ENCODE measurements at regions not wholly inside any gene's neighbourhood (a gene's known extent, or its start where the extent isn't known, plus 50 kb on each side); places are given as distances from the start of the nearest gene placed in this dataset.

DNA sequence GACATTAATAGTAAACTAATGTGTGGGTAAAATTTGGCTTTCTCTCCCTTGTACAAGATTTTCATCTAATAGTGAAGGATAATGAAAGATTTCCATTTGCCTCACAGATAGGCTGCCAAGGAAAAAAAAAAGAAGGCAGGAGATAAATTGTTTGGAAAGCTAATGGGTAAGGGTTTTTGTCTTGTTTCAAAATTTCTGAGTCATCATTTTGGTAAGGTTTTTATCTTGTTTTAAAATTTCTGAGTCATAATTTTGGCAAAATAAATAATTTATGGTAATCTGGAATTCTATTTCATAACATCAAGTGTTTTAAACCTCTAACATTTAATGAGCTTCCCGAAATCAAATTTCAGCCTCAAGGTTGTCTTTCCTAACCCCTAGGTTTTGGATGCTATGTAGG lies 1035.7 kb upstream of the FBXO33 start:
- Histone ChIP-seq H3K27me3 (replicated peaks; ENCODE audit: control insufficient read depth, insufficient read depth, low read length) (no peaks in the 10 kb centered on the region), H3K4me3 (replicated peaks; ENCODE audit: low read depth, low read length) (no peak overlapping the region), H3K36me3 (ENCODE audit: control insufficient read depth, insufficient read depth, low read length) (no peaks in the 10 kb centered on the region)
- TF ChIP-seq, protein P1, sequence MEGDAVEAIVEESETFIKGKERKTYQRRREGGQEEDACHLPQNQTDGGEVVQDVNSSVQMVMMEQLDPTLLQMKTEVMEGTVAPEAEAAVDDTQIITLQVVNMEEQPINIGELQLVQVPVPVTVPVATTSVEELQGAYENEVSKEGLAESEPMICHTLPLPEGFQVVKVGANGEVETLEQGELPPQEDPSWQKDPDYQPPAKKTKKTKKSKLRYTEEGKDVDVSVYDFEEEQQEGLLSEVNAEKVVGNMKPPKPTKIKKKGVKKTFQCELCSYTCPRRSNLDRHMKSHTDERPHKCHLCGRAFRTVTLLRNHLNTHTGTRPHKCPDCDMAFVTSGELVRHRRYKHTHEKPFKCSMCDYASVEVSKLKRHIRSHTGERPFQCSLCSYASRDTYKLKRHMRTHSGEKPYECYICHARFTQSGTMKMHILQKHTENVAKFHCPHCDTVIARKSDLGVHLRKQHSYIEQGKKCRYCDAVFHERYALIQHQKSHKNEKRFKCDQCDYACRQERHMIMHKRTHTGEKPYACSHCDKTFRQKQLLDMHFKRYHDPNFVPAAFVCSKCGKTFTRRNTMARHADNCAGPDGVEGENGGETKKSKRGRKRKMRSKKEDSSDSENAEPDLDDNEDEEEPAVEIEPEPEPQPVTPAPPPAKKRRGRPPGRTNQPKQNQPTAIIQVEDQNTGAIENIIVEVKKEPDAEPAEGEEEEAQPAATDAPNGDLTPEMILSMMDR (IDR thresholded peaks at IDR 0.05; ENCODE audit: insufficient read depth, low read length, poor library complexity, severe bottlenecking), result no peak
- DNase-seq (ENCODE audit: extremely low read depth, insufficient read length), result no peak

DNA sequence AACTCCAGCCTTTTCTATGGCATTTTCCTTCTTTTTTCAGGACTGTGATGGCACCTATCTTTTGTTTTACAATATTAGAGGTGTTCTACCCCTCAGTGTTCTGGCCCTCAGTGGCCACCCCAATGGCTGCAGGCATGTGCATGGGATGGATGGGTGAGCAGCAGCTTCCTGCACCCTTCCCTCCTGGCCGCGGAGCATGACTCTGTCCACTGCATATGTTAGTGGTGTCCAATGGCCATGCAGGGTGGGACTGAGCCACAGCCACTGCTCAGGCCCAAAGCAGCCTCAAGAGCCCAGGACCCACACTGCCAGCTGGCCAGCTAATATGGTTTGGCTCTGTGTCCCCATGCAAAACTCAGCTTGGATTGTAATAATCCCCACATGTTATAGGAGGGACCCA lies 1032.3 kb upstream of the FBXO33 start:
- no peak for DNase-seq (ENCODE audit: extremely low read depth, insufficient read length)
- Histone ChIP-seq H3K36me3 (ENCODE audit: control insufficient read depth, insufficient read depth, low read length) (no peaks in the 10 kb centered on the region), H3K4me3 (replicated peaks; ENCODE audit: low read depth, low read length) (no peak overlapping the region), H3K27me3 (replicated peaks; ENCODE audit: control insufficient read depth, insufficient read depth, low read length) (no peaks in the 10 kb centered on the region)
- TF ChIP-seq, protein P1 (IDR thresholded peaks at IDR 0.05; ENCODE audit: insufficient read depth, low read length, poor library complexity, severe bottlenecking), result no peak

DNA sequence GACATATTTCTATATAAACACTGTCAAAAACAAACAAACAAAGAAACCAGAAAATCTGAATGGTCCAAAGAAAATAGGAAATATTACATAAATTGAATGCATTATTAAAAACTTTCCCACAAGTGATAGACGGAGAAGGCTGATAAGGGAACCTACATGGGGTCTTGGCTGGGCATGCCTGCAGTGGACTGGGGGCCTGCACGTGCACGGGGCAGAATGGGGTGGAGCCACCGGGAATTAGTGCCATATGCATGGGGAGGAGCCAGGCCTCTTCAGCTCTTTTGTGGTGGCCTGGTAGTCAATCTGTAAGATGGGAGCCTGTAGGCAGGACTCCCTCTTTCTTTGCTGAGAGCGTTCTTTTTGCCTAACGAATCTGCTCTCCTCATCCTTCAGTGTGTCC lies 1031.7 kb upstream of the FBXO33 start:
- Histone ChIP-seq H3K4me3 (replicated peaks; ENCODE audit: low read depth, low read length) (no peak overlapping the region), H3K36me3 (ENCODE audit: control insufficient read depth, insufficient read depth, low read length) (no peaks in the 10 kb centered on the region), H3K27me3 (replicated peaks; ENCODE audit: control insufficient read depth, insufficient read depth, low read length) (no peaks in the 10 kb centered on the region)
- no peak for DNase-seq (ENCODE audit: extremely low read depth, insufficient read length)
- TF ChIP-seq, protein P1 (IDR thresholded peaks at IDR 0.05; ENCODE audit: insufficient read depth, low read length, poor library complexity, severe bottlenecking), result no peak

DNA sequence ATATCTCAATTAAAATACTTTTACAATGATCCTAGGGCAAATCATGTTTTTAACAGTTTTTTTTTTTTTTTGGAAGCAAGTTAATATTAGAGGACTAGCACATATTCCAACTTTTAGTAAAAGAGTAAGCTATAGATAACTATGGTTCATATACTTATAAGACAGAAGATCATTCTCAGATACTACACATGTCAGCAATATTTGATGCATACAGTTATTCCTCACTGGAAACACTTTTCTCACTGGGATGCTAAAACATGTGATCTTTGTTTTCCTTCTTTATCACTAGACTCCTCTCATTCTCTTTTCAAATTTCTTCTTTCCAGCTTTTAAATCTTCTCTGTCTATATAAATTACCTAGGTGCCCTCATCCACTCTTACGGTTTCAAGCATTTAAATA lies 1020.4 kb upstream of the FBXO33 start:
- Histone ChIP-seq H3K27me3 (replicated peaks; ENCODE audit: control insufficient read depth, insufficient read depth, low read length) (no peaks in the 10 kb centered on the region), H3K36me3 (ENCODE audit: control insufficient read depth, insufficient read depth, low read length) (no peaks in the 10 kb centered on the region), H3K4me3 (replicated peaks; ENCODE audit: low read depth, low read length) (no peak overlapping the region)
- DNase-seq (ENCODE audit: extremely low read depth, insufficient read length), result no peak
- TF ChIP-seq, protein P1 (IDR thresholded peaks at IDR 0.05; ENCODE audit: insufficient read depth, low read length, poor library complexity, severe bottlenecking), result no peak

DNA sequence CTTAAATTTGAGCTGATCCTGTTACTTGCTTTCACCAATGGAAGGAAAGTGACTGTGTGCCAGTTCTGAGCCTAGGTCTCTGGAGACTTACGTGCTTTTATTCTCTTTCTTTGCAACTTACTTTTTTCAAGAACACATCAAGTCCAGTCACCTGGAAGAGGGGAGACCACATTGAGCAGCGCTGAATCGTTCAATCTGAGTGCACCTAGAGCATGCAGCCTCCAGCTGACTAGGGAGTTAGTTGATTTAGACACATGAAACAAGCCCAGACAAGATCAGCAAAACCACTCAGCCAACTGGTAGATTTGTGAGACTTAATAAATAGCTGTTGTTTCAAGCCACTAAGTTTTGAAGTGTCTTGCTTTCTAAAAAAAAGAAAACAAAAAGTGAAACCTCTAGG lies 1014.8 kb upstream of the FBXO33 start:
- Histone ChIP-seq H3K27me3 (replicated peaks; ENCODE audit: control insufficient read depth, insufficient read depth, low read length) (no peaks in the 10 kb centered on the region), H3K36me3 (ENCODE audit: control insufficient read depth, insufficient read depth, low read length) (no peaks in the 10 kb centered on the region), H3K4me3 (replicated peaks; ENCODE audit: low read depth, low read length) (no peak overlapping the region)
- no peak for DNase-seq (ENCODE audit: extremely low read depth, insufficient read length)
- TF ChIP-seq, protein P1 (IDR thresholded peaks at IDR 0.05; ENCODE audit: insufficient read depth, low read length, poor library complexity, severe bottlenecking), result no peak

DNA sequence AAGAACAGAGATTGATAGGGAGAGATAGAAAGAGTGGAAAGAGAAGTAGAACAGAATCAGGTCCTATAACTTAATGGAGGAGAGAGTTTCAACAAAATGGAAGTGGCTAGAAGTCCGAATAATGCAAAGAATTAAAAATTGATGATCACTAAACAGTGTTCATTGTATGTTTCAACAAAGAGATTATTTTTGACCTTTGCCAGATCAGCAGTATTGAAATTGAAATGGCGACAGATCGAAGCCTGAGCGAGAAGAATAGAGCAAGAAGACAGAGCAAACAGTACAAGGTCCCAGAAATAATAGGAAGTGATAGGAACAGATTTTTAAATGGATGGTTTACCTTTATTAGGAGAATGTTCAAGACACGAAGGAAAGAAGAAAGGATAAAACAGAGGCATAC lies 1012.8 kb upstream of the FBXO33 start:
- Histone ChIP-seq H3K27me3 (replicated peaks; ENCODE audit: control insufficient read depth, insufficient read depth, low read length) (no peaks in the 10 kb centered on the region), H3K4me3 (replicated peaks; ENCODE audit: low read depth, low read length) (no peak overlapping the region), H3K36me3 (ENCODE audit: control insufficient read depth, insufficient read depth, low read length) (no peaks in the 10 kb centered on the region)
- no peak for DNase-seq (ENCODE audit: extremely low read depth, insufficient read length)
- TF ChIP-seq, protein P1 (IDR thresholded peaks at IDR 0.05; ENCODE audit: insufficient read depth, low read length, poor library complexity, severe bottlenecking), result no peak

Data from GM06990 (cell line).